Fibroblast of skin of scalp (primary cell): ENCODE measurements at regions not wholly inside any gene's neighbourhood (a gene's known extent, or its start where the extent isn't known, plus 50 kb on each side); places are given as distances from the start of the nearest gene placed in this dataset.
"Not testable (repeated sequence)": the region's sequence is repeated elsewhere in the genome, so short reads cannot be mapped to it uniquely, and the experiment has no call there.

Experiments
- DNase-seq: peaks from one replicate; pipeline ENCODE4 v3.0.0-alpha.2; 2013

- DNase-seq = no peak
Measured at GRCh38 chr2:107112561-107112960, 226.6 kb upstream of the ST6GAL2 start.

GRCh38 chr2:107128381-107128780, 242.4 kb upstream of the ST6GAL2 start:
- no peak for DNase-seq

- DNase-seq = no peak
Measured at GRCh38 chr2:107132070-107132469, 246.1 kb upstream of the ST6GAL2 start.

- DNase-seq = no peak
Measured at GRCh38 chr2:107132746-107133145, 246.8 kb upstream of the ST6GAL2 start.

GRCh38 chr2:107133412-107133811, 247.4 kb upstream of the ST6GAL2 start:
- DNase-seq = no peak

- no peak for DNase-seq
Measured at GRCh38 chr2:107136733-107137132, 250.8 kb upstream of the ST6GAL2 start.

- no peak for DNase-seq
Measured at GRCh38 chr2:107137706-107138105, 251.7 kb upstream of the ST6GAL2 start.

GRCh38 chr2:107146181-107146580, 260.2 kb upstream of the ST6GAL2 start:
- DNase-seq = no peak

GRCh38 chr2:107146645-107147044, 260.7 kb upstream of the ST6GAL2 start:
- not testable (repeated sequence) for DNase-seq

- DNase-seq = no peak
Measured at GRCh38 chr2:107148055-107148454, 262.1 kb upstream of the ST6GAL2 start.

GRCh38 chr2:107148496-107148895, 262.5 kb upstream of the ST6GAL2 start:
- DNase-seq = no peak

GRCh38 chr2:107160640-107161239, 274.8 kb upstream of the ST6GAL2 start:
- DNase-seq = no peak

- DNase-seq = no peak
Measured at GRCh38 chr2:107168141-107168540, 282.2 kb upstream of the ST6GAL2 start.

- DNase-seq = no peak
Measured at GRCh38 chr2:107174171-107174570, 288.2 kb upstream of the ST6GAL2 start.

- DNase-seq = no peak
Measured at GRCh38 chr2:107182981-107183380, 297.0 kb upstream of the ST6GAL2 start.

GRCh38 chr2:107187870-107188269, 301.9 kb upstream of the ST6GAL2 start:
- no peak for DNase-seq

- DNase-seq = no peak
Measured at GRCh38 chr2:107195631-107196030, 309.7 kb upstream of the ST6GAL2 start.

- no peak for DNase-seq
Measured at GRCh38 chr2:107197594-107198294, 311.8 kb upstream of the ST6GAL2 start.

GRCh38 chr2:107202962-107203591, 317.1 kb upstream of the ST6GAL2 start:
- no peak for DNase-seq

- DNase-seq = no peak
Measured at GRCh38 chr2:107215401-107216350, 329.7 kb upstream of the ST6GAL2 start.

GRCh38 chr2:107218208-107218607, 332.2 kb upstream of the ST6GAL2 start:
- DNase-seq = no peak

GRCh38 chr2:107222466-107222865, 336.5 kb upstream of the ST6GAL2 start:
- no peak for DNase-seq
